ENCODE measurements at regions not wholly inside any gene's neighbourhood (a gene's known extent, or its start where the extent isn't known, plus 50 kb on each side); places are given as distances from the start of the nearest gene placed in this dataset.

DNA sequence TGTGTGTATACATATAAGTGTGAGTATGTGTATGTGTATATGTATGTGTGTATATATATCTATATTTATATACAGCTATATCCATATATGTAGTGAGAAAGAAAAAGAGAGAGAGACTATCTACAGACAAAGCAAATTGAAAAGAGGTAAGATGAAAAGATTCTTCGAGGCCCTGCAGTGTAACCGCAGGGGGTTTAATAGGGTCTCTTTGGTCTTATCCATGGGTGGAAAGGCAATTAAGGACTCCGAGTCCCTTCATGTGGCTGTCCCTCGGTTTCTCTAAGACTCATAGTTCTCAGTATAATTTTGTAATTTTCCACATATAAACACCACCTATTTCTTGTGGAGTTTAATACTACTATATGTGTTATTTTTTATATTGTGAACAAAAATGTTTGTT lies 50.6 kb upstream of the JAZF1 start:
- DNase-seq (ENCODE audit: low read depth in 3 of 3, low spot score in 2 of 3), result no peak

GRCh38 chr7:28236560-28236959 lies 56.0 kb upstream of the JAZF1 start:
- DNase-seq (ENCODE audit: low read depth in 3 of 3, low spot score in 2 of 3), result no peak

GRCh38 chr7:28237363-28237762 lies 56.8 kb upstream of the JAZF1 start:
- DNase-seq (ENCODE audit: low read depth in 3 of 3, low spot score in 2 of 3), result no peak

- DNase-seq (ENCODE audit: low read depth in 3 of 3, low spot score in 2 of 3), result no peak
These were observed 59.2 kb upstream of the JAZF1 start for GRCh38 chr7:28239823-28240204.

DNA sequence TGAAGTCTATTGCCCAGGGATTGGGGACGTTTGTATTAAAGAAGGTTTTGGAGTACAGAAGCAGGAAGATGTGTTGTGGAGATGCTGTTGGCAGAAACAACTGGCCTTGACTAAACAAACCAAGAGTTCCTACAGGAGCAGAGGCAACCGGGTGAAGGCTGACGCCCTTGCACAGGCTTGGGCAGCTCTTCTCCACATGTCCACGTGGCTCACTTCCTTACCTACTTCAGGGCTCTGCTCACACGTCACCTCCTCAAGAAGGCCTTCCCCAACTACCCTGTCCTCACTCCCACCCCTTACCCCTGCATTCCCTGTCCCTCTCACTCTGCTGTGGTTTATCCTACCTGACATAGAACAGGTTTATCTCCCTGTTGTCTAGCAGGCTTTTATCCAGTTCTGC lies 59.9 kb upstream of the JAZF1 start:
- DNase-seq (ENCODE audit: low read depth in 3 of 3, low spot score in 2 of 3), result no peak

GRCh38 chr7:28243861-28244260 lies 63.3 kb upstream of the JAZF1 start:
- no peak for DNase-seq (ENCODE audit: low read depth in 3 of 3, low spot score in 2 of 3)

GRCh38 chr7:28245123-28245878 lies 64.7 kb upstream of the JAZF1 start:
- no peak for DNase-seq (ENCODE audit: low read depth in 3 of 3, low spot score in 2 of 3)

- DNase-seq (ENCODE audit: low read depth in 3 of 3, low spot score in 2 of 3), result no peak
These were observed 66.4 kb upstream of the JAZF1 start for GRCh38 chr7:28246921-28247461.

DNA sequence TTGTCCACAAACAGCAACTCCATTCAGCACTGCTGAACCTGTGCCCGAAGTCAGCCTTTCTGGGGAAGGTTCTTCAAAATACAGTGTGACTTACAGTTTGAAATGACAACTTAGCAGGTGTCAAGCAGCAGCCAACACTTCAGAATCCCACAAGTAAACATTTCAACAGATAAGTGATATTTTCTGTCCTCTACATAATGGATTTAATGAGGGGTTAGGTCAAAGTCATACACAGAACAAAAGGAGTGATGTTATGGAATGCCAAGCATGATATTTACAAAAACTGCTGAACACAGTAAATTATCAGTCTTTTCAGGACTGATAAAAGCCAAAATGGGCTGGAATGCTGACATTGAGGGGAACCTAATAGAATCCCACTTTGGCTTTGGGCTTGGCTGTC lies 77.6 kb upstream of the JAZF1 start:
- DNase-seq (ENCODE audit: low read depth in 3 of 3, low spot score in 2 of 3), result no peak

DNA sequence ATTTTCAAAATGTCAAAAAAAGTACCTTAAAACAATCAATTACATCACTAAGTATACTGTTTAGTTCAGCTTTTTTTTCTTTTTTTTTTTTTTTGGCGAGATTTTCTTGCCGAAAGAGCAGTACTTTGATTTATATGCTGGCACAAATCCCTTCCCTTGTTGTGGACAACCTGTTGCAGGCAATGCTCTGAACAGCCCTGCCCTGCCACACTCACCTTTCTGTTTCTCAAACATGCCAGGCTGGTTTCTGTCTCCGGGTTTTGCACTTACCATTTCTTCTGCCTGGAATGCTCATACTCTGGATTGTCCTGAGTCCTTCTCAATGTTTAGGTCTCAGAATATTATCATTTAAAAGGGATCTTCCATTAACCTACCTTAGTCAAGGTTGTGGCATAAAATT lies 80.4 kb upstream of the JAZF1 start:
- no peak for DNase-seq (ENCODE audit: low read depth in 3 of 3, low spot score in 2 of 3)

DNA sequence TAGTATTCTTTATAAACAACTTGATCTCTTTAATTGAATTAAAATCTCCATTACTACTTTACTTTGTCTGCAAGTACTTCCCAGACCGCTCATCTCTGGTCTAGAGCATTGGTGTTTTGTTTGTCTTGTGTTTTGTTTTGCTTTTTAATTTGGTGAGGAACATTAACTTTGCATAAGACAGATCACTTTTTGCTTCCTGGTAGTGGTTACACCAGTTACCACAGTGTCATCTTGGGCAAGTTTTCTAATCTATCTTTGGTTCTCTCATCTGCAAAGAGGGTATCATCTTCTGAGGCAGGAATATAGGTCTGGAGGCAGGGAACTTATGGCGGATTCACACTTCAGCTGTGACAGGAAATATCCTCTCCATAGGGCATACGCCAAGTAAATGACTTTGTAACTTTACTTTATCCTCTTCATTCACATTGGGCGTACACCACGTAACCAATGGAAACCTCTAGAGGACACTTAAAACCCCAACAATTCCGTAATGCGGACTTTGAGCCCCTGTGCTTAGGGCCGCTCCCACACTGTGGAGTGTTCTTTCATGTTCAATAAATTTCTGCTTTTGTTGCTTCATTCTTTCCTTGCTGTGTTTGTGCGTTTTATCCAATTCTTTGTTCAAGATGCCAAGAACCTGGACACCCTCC lies 83.2 kb upstream of the JAZF1 start:
- no peak for DNase-seq (ENCODE audit: low read depth in 3 of 3, low spot score in 2 of 3)

- no peak for DNase-seq (ENCODE audit: low read depth in 3 of 3, low spot score in 2 of 3)
These were observed 85.8 kb upstream of the JAZF1 start for GRCh38 chr7:28266402-28266801.

DNA sequence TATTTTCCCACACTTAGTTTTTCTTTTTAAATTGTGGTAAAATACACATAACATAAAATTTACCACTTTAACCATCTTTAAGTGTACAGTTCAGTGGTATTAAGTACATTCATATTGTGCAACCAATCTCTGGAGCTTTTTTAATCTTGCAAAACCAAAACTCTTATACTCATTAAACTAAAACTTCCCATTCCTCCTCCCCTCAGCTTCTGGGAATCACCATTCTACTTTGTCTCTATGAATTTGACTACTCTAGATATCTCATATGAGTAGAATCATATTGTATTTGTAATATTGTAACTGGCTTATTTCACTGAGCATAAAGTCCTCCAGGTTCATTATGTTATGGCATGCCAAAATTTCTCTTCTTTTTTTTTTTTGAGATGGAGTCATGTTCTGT lies 86.4 kb upstream of the JAZF1 start:
- DNase-seq (ENCODE audit: low read depth in 3 of 3, low spot score in 2 of 3), result no peak

GRCh38 chr7:28269700-28270361 lies 89.2 kb upstream of the JAZF1 start:
- no peak for DNase-seq (ENCODE audit: low read depth in 3 of 3, low spot score in 2 of 3)

GRCh38 chr7:28270536-28270935 lies 89.9 kb upstream of the JAZF1 start:
- DNase-seq (ENCODE audit: low read depth in 3 of 3, low spot score in 2 of 3), result no peak

DNA sequence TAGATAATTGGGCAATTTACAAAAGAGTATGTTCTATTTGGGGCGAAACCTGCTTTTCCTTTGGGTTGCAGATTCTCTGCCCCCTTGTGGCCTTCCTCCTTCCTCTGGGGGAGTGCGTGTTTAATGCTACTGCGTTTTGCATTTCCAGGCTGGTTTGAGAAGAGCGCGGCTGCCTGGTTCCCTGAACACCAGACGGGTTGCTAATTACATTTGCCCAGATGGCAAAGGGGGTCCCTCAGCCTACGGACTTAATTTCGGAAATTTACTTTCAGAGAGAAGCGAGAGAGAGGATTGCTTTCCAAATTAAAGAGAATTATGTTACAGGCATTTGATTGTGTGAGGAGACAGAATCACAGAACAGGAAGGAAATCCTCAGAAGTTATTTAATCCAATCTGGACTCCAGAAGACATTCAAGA lies 91.9 kb upstream of the JAZF1 start:
- peak in 2 of 3 donors; percentile 12 to 13 for DNase-seq (ENCODE audit: low read depth in 3 of 3, low spot score in 2 of 3)

GRCh38 chr7:28276298-28276697 lies 95.7 kb upstream of the JAZF1 start:
- no peak for DNase-seq (ENCODE audit: low read depth in 3 of 3, low spot score in 2 of 3)

DNA sequence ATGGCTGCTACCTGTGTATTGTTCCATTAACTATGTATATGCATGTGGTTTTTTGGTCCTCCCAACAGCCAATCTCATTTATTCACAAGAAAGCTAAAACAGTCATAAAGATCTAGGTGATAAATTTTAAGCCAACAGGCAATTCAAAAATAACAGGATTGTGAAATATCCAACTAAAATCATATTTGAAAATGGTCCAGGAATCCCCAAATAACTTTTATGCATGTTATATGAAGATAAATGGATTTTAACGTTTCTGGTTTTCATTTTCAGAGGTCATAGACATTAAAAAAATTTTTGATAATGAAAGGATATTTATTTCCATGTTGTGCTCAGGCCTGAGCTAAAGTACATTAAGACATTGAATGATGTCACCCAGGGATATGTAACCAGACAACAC lies 96.8 kb upstream of the JAZF1 start:
- no peak for DNase-seq (ENCODE audit: low read depth in 3 of 3, low spot score in 2 of 3)

DNA sequence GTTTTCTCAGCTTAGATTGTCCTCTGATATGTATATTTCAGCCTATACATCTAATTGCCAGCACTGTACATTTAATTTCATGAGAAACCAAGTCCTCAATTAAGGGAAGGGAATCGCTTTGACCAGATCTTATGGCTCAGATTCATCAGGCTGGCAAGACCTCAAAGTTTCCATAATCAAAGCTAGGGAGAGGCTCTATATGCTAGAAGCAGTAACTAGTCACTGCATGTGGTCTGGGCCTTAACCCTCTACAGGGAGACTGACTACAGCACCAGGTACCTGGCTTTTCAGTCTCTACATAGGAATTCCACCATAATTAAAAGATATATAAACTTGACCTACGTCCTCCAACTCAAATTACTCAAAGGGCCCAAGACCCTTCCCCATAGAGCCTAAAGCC lies 97.4 kb upstream of the JAZF1 start:
- no peak for DNase-seq (ENCODE audit: low read depth in 3 of 3, low spot score in 2 of 3)

- no peak for DNase-seq (ENCODE audit: low read depth in 3 of 3, low spot score in 2 of 3)
These were observed 99.9 kb upstream of the JAZF1 start for GRCh38 chr7:28280516-28280915.

DNA sequence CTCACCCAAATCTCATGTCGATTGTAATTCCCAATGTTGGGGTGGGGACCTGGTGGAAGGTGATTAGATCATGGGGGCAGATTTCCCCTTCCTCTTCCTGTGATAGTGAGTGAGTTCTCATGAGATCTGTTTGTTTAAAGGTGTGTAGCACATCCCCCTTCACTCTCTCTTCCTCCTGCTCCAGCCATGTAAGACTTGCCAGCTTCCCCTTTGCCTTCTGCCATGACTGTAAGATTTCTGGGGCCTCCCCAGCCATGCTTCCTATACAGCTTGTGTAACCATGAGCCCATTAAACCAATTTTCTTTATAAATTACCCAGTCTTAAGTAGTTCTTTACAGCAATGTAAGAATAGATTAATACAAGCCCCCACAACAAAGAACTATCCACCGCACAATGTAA lies 109.9 kb upstream of the JAZF1 start:
- no peak for DNase-seq (ENCODE audit: low read depth in 3 of 3, low spot score in 2 of 3)

GRCh38 chr7:28291559-28291958 lies 111.0 kb upstream of the JAZF1 start:
- no peak for DNase-seq (ENCODE audit: low read depth in 3 of 3, low spot score in 2 of 3)
